ENCODE measurements at regions not wholly inside any gene's neighbourhood (a gene's known extent, or its start where the extent isn't known, plus 50 kb on each side); places are given as distances from the start of the nearest gene placed in this dataset.
"Not testable (repeated sequence)": the region's sequence is repeated elsewhere in the genome, so short reads cannot be mapped to it uniquely, and the experiment has no call there.

- DNase-seq, result no peak
Observed at GRCh38 chr19:27843861-27844260, 1369.1 kb downstream of the UQCRFS1 start.

- no peak for DNase-seq
Observed at GRCh38 chr19:27833031-27833430, 1379.9 kb downstream of the UQCRFS1 start.

GRCh38 chr19:27828829-27829228, 1384.1 kb downstream of the UQCRFS1 start:
- no peak for DNase-seq

GRCh38 chr19:27824108-27824507, 1388.8 kb downstream of the UQCRFS1 start:
- DNase-seq, result no peak

- no peak for DNase-seq
Observed at GRCh38 chr19:27822336-27822735, 1390.6 kb downstream of the UQCRFS1 start.

- DNase-seq, result no peak
Observed at GRCh38 chr19:27821418-27822018, 1391.4 kb downstream of the UQCRFS1 start.

- DNase-seq, result no peak
Observed at GRCh38 chr19:27815985-27816384, 1397.0 kb downstream of the UQCRFS1 start.

- DNase-seq, result not testable (repeated sequence)
Observed at GRCh38 chr19:27814834-27815233, 1398.1 kb downstream of the UQCRFS1 start.

- not testable (repeated sequence) for DNase-seq
Observed at GRCh38 chr19:27814274-27814673, 1398.7 kb downstream of the UQCRFS1 start.

GRCh38 chr19:27806471-27807070, 1406.4 kb downstream of the UQCRFS1 start:
- no peak for DNase-seq

- no peak for DNase-seq
Observed at GRCh38 chr19:27805848-27806247, 1407.1 kb downstream of the UQCRFS1 start.

- DNase-seq, result not testable (repeated sequence)
Observed at GRCh38 chr19:27802293-27802692, 1410.7 kb downstream of the UQCRFS1 start.

- DNase-seq, result no peak
Observed at GRCh38 chr19:27796540-27796939, 1416.4 kb downstream of the UQCRFS1 start.

- DNase-seq, result no peak
Observed at GRCh38 chr19:27796073-27796472, 1416.9 kb downstream of the UQCRFS1 start.

GRCh38 chr19:27795369-27795768, 1417.6 kb downstream of the UQCRFS1 start:
- DNase-seq, result no peak

GRCh38 chr19:27794494-27795042, 1418.4 kb downstream of the UQCRFS1 start:
- peak; percentile 12 for DNase-seq

- peak; percentile 86 for DNase-seq
Observed at GRCh38 chr19:27793644-27794493, 1419.1 kb downstream of the UQCRFS1 start.

GRCh38 chr19:27793128-27793643, 1419.8 kb downstream of the UQCRFS1 start:
- peak; percentile 60 for DNase-seq

GRCh38 chr19:27792576-27793127, 1420.3 kb downstream of the UQCRFS1 start:
- no peak for DNase-seq

- no peak for DNase-seq
Observed at GRCh38 chr19:27780367-27781075, 1432.4 kb downstream of the UQCRFS1 start.

GRCh38 chr19:27779954-27780353, 1433.0 kb downstream of the UQCRFS1 start:
- no peak for DNase-seq

GRCh38 chr19:27777726-27778125, 1435.2 kb downstream of the UQCRFS1 start:
- no peak for DNase-seq

Data from T1000 (cell line).